ENCODE measurements at regions not wholly inside any gene's neighbourhood (a gene's known extent, or its start where the extent isn't known, plus 50 kb on each side); places are given as distances from the start of the nearest gene placed in this dataset.
A peak's percentile ranks its signal among the peaks of the same experiment; 100 is the strongest.

DNA sequence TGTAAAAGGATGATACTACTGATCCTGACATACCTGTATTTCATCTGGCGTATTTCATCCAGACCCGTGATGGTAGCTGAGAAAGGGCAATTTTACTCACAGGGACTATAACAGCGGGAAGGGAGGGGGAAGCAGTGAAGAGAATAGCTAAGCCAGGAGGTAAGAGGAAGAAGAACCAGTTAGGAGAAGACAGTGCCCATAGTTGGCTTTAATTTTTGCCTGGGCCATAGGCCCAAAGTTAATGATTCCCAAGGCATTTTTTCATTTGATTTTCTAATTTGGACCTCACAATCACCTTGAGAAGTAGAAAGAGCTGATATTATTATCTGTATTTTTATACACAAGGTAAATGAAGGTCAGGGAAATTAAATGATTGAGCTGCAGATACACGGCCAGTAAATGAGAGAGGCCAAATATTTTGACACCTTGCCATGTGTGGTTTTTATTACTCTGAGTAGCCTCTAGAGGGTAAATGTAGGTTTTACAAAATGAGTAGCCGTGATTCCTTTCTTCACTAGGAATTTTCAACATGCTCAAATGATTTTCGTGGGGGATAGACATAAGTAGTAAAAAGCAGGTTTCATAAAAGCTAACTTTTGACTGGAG, 382.2 kb downstream of the FUT8 start:
- DNase-seq = no peak

DNA sequence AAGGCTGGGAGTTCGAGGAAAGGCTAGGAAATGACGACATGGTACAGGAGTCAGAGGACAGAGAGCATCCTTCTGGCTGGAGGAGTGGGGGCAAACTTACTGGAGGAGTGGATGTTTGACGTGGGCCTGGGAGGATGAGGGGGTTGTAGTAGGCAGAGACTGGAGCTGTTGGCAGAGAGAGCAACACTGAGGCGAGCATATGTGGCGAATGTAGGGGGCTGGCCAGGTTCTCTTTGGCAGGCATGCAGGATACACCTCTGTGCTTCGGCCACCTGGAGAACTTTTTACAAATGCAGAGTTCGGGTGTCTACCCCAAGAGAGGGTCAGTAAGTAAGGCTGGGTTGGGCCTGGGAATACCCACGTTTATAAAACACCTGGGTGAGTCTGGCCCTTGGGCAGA, 385.7 kb downstream of the FUT8 start:
- no peak for DNase-seq

DNA sequence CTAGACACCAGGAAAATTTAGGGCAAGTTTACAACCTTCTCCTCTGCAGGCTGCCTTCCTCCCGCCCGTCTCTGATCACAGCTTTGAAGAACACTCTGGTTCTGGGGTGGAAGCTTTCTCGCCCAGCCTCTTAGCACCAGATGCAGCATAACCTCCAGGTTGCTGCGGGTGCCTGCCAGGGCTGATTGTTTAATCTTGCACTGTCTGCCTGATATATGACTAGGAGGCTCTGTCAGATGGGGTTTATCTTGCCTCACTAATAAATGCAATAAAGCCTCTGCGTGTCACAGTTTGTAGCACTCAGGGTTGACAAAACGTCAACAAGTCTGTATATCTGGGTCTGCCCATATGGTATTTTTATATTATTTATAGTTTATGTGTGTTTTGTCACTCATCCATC, 388.2 kb downstream of the FUT8 start:
- DNase-seq = no peak

DNA sequence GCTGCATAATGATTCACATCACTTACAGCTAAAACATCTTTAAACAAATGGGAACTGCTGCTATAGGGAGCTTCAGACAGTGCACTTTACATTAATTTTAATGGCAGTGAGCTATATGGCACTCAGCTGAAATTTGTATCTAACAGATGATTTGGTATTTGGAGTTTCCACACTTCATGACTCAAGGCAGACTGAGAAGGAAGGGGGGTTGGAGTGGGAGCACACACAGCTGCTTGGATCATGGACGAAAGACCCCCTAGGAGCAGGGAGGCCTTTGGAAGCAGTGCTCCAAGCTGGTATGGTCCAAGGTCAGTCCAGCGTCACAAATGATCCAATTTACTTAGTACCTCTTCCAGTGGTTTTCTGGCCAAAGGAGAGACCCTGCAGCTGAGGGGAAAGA, 389.7 kb downstream of the FUT8 start:
- DNase-seq = no peak

DNA sequence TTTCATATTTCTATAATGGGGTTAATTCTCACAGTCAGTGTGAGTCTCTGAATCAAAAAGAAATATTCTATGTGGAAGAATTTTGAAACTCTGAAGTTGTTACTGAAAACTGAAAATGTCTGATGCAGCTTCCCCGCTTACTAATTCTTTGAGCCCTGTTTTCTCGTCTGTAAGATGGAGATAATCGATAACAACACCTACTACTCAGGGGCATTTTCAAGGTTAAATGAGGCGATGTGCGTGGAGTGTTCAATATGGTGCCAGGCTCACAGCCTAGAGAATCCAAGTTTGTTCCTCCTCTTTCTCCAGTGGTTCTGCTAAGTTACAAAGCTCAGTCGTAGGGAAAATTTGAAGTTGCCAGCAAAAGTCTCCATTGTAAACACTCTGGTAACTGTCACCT, 391.4 kb downstream of the FUT8 start:
- DNase-seq = no peak

DNA sequence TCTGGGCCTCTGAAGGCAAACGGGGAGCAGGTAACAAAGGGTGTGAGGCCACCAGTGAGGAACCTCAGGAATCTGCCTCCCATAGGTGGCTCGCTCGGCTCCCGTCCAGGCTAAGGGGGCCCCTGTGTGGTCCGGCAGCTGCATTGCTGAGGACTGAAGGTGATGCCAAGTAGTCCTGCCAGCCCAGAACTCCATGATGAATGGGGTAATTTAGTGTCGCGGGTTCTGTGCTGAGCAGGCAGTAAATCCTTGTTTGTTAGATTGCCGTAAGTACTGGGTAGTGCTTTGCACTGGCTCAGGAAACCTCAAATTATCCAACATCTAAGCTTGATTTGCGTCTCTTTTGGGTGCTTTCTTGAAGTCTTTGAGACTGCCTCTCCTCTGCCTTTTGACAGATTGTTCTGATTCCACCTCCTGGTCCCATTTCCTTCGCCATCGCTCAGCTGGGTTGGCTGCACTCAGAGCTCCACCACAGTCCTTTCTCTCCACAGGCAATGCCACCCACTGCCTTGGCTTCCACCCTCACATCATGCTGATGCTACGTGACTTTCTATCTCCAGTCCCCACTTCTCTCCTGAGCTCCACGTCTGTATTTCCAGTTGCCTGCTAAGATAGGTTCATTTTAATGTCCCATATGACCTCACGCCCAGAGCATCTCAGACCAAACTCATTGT, 392.0 kb downstream of the FUT8 start:
- DNase-seq = peak; percentile 10

DNA sequence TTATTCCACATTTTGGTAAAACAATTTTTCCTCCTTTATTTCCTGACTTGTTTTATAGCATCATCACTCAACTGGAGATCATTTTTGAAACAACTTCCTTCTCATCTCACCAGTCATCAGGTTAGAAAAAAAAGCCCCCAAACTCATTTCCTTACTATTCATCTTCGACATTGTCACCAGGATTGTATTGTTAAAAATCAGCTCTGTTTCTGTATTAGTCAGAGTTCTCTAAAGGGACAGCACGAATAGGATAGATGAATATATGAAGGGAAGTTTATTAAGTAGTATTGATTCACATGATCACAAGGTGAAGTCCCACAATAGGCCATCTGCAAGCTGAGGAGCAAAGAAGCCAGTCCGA, 392.6 kb downstream of the FUT8 start:
- DNase-seq = no peak

DNA sequence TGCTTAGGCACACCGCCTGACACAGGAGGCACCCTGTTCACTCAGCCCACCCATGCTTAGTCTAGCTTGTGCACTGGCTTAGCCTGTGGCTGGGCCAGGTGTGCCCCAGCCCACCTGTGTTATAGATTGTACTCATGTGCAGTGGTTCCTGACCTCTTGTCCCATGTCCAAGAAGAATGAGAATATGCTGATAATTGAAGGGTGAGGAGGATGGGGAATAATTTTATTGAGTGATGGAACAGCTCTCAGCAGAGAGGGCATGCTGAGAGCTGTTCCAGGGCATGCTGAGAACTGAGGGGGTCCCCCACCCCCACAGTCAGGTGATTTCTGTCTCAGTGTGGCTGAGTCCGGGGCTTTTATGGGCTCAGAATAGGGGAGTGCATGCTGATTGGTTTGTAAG, 395.9 kb downstream of the FUT8 start:
- no peak for DNase-seq

DNA sequence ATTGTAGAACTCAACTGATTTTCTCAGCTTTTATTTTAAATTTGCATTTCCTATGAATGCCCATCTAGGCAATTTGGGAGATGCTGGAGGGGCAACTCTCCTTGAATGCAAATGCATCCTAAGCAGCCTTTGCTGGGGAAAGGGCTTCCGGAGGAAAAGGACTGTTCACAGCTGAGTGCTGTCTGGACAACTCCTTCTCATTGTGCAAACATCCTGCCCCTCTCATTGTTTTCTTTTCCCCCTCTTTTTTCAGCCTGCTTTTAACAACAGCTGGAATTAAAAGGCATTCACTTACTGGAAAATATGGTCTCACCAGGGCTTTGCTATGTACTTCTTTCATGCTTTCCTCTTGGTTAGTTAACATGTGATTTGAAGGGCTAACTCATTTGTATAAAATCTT, 397.8 kb downstream of the FUT8 start:
- DNase-seq = no peak

DNA sequence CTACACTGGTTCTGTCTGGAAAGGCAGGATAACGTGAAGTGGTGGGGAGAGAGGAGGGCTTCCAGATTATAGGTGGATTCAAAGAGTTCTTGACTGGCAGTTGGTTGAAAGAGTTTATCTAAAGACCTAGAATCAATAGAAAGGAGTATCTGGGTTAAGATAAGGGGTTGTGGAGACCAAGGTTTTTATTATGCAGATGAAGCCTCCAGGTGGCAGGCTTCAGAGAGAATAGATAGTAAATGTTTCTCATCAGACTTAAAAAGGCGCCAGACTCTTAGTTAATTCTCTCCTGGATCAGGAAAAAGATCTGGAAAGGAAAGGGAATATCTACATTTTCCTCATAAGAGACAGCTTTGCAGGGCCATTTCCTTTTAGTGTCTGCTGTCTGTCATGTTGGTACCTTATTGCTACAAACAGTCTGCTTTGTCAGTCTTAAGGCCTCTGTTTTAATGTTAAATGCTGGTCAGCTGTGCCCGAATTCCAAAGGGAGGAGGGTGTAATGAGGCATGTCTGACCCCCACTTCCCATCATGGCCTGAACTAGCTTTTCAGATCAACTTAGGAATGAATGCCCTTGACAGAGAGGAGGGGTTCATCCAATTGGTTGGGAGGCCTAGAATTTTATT, 401.3 kb downstream of the FUT8 start:
- no peak for DNase-seq

DNA sequence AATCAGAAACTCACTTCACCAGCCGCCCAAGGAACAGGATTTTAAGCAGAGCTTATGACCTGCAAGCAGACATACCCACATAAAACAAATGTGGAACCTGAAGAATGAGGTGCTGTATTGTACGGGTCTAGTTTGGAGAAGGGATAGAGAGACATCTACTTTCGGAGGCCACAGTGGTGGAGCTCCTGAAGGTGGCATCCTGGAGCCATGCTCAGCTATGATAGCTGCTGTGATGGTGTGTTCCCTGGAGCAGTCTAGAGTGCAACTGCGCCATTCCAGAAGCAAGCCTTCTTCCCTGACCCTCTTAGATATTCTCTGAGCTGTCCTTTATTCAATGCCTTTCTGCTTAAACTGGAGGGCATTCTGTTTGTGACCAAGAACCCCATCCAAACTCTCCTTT, 402.6 kb downstream of the FUT8 start:
- DNase-seq = no peak

DNA sequence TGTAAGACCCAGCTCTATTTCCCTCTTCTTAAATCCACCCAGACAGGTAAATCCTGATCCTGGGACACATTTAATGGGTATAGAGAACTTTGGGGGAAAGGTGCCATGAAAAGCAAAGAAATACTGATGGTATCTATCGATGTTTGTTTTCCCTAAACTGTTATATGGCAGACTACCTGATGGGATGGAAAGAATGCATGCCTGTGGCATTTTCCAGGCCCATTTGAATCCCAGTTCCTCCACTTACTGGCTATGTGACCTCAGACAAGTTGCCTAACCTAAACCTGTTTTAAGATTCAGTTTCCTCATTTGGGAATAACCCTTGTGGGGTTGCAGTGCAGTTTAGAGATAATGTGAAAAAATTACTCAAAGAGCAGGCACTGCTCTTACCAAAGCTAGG, 404.5 kb downstream of the FUT8 start:
- DNase-seq = no peak

DNA sequence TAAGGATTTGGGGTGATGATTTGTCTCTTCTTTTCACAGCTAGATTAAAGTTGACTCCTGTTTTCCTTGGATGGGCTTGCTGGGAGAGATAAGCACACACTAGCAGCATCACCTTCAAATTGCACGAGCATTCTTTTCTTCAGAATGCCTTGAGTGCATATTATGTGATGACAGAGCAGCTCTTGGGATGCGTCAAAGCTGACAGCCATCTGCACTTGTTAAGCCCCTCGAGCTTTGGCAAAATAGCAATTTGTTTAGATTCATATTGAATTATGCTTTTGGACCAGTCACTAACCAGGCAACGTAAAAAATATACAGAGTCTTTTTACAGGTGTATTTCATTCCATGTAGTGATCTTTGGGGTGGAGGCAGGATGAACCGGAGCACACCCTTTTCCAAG, 407.0 kb downstream of the FUT8 start:
- no peak for DNase-seq

DNA sequence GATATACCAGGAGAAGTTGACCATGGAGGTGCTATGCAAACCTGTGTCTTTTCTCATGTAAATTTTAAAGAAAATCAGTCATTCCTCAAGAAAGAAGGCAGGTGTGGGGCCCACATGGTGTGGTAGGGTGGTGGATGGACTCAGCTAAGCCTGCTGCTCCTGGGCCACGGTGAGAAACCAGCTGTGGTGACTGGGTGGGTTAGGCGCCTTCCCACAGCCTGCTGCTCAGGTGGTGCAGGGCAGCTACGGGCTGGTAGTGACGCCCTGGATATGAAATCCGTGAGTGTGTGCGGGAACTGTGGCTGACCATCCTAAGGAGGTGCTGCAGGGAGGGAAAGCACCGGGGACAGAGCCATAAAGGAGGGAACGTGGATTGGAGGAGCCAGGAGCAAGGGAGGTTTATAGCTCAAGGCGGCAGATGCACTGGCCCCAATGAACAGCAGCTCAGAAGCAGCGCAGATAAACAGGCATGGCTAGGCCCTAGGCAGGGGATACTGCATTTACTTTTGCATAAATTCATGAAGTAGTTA, 408.8 kb downstream of the FUT8 start:
- no peak for DNase-seq

DNA sequence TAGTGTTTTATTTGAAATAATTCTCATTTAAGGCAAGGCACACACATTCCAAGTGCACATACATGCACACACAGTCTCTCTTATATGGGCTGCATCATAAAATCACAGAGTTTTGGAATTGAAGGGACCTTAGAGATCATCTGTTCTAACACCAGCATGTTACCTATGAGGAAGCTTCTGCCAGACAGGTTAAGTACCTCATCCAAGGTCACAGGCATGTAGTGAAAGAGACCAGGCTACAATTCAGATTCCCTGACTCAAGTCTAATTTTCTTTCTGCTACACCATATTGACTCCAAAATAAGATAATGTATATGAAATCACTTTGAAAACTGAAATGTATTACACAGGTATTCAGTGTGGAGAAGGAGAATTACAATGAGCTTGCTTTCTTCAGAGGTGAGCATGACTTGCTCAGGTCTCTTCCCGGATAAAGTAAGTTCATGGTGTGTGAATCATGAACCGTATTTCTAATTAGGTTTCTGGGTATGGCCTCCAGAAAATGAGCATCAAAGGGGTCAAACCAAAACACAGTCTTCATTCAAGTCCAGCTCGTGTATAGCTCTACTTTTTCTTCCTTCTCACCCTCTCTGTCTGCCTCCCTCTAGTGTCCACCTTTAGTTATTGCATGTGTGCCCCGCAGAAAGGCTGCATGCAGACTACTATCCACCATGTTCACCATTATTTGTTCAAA, 411.9 kb downstream of the FUT8 start:
- peak; percentile 70 for DNase-seq

DNA sequence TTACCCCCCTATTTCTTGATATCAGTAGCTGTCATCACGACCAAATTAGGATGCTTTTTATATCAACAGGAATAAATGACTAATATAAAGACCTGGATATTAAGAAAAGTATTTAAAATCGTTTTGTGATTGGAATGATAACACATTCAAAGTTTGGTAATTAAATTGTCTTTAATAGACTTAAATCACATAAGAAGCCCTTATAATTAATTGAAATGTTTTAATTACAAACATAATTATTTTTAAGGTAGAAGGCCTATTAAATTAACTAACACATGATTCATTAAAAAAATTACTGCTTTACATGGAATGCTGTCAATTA, 412.4 kb downstream of the FUT8 start:
- DNase-seq = no peak

DNA sequence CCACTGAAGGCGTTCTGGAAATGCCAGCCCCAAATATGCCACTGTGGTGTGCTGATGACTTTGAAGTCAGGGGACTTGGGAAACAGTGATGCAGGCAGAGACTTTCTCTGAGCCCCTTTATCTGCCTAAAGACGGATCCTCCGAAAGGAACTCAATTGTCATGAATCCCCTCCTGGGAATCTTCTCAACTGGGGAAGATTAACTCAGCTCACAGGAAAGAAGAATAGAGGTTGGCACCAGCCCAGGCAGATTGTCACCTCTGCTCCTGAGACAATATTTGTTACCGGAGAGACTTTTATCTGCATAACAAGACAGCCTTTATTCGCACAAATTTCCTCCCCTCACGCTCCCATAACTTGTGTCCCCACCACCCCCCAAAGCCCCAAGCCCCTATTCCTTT, 414.4 kb downstream of the FUT8 start:
- DNase-seq = no peak

DNA sequence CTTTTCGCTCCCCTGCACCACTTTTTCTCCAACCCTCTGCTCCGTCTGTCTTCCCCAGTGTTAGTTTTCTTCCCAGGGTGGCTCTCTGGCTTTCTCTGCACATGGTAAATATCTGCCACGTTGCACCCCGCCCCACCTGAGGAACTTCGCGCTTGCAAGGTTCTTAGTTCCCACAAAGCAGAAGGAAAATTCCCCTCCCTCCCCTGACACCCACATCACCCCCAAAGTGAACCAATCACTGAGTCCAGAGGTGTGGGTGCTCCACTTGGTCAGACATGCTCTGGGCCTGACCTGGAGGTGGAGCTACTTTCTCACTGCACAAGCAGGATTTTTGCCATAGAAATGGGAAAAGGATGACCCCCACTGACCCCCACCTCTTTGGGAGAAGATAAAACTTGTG, 415.0 kb downstream of the FUT8 start:
- DNase-seq = no peak

DNA sequence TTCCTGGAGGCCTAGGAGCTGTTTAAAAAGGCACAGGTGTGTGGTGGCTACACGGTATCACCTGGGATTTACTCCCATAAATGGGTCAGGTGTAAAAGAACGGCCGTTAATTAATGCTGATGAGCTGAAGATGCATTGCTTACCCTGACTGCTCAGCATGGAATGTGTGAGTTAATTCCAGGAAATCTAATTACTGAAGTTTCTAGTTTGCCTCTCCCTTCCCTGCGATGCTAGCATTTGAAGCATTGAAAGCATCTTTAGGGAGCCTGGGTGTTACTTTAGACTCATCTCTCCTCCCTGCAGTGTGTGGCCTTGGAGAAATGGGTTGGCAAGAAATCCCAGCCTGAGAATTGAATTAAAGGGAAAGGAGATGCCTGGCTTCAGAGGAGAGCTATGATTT, 415.9 kb downstream of the FUT8 start:
- DNase-seq = no peak

DNA sequence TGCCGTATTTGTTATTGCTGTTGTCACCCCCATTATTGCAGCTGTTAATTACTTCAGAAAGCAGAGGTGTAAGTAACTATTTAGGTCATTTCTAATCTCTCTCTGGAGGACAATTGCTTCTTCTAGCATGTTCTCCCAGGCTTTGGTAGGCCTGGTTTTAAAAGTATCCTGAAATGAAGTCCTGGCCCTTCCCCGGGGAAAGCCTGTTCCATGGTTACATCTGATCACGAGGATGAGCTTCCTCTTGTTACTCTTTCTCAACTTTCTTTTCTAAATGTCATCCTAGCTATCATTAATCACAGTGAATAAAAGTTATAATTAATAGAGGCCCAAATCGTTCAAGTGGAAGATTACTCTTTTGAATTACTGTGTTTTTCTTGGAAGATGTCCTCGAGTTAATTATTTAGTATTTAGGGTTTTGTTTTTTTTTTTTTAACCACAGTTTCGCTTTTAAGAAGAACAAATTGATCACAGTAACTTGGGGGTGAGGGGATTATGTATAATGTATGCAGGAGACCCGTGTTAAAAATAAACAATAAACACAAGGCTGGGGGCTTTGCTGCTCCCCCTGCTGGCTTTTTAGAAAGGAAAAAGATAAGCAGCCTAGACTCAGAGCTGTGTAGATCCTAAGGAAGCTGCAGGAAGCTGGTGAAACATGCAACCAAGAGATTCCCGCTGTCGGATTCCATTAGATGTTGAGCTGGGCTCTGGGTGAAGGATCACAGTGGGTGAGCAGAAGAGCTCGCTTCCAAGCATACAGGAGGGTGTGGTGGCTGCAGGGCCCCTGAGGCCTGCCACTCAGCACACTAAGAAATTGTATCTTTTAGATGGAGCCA, 420.1 kb downstream of the FUT8 start:
- DNase-seq = no peak

DNA sequence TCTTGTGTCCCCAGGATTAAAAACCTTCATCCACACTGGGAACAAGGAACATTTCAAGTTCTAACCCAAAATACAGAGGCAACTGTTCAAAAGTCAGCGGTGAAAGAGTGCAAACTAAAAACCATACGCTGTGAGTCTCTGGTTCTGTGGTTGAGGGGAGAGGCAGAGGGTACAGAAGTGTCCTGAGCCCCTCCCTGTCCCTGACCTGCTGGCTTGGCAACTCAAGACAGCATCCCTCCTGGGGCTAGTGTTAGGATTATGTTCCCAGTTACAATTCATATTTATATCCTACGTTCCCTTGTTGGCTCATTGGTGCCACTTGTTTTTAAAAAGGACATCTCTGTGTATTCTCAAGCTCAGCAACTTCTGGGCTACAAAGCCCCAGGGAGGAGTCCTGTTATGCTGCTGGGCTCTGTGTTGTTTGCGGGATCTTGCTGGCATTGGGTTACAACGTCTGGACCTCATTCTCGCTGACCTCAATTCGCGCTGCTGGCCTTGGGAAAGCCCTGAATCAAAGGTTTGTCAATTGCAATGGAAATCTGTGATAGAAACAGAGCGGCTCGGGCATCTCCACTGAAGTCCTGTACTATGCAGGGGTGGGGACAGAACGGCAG, 420.8 kb downstream of the FUT8 start:
- no peak for DNase-seq

DNA sequence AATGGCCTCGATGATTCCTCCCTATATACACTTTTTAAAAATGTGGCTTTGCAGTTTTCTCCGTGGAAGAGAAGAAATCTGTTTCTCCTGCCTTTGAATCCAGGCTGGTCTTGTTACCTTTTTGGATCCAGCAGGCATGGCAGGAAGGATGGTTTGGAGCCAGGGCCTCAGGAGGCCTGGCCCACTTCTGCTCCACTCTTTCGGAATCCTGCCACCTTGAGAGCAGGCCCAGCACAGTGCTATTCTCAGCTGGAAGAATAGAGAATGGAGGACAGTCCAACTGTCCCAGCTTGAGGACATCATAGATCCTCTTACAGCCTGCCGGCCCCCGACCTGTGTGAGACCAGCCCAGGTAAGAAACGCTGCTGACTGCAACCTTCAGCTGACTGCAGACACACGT, 421.5 kb downstream of the FUT8 start:
- DNase-seq = no peak

DNA sequence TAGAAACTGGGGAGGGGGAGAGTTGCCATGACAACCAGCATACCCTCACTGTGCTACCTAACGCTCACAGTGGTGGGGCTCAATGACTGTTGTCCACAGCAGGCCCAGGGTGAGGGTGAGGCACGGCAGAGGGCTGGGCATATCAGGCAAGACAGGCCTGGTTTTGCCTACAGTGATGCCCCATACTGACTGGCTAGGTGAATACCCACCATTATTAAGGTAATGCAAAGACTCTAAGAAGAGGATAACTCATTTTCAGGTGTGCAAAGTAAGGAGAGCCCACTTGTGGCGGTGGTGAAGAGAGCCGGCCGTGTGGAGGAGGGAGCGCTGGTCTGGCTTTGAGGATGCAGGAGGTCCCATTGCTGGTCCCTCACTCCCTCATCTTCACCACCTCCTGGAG, 422.3 kb downstream of the FUT8 start:
- no peak for DNase-seq
